ENCODE measurements at regions not wholly inside any gene's neighbourhood (a gene's known extent, or its start where the extent isn't known, plus 50 kb on each side); places are given as distances from the start of the nearest gene placed in this dataset.
A peak's percentile ranks its signal among the peaks of the same experiment; 100 is the strongest.

DNA sequence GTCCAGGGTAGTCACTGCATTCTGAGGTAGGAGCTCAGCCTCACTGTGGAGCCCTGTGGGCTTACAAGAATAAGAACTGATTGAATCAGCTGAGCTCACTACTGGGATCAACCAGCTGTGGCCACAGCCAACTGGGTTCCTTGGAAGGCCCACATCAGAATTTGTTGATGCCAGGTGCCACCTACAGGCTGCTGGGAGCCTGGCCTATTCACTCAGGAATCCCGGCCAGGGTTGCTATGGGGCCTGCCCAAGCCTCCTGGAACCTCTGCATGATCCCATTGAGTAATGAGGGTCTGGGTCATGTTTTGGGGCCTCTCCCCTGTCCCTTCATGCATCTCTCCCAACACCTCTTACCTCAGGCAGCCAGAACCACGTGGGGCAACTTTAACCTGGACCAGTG is 53.9 kb upstream of the KIAA1210 start:
- DNase-seq (ENCODE audit: low read depth in 2 of 2), result peak in 1 of 2 donors; percentile 2

DNA sequence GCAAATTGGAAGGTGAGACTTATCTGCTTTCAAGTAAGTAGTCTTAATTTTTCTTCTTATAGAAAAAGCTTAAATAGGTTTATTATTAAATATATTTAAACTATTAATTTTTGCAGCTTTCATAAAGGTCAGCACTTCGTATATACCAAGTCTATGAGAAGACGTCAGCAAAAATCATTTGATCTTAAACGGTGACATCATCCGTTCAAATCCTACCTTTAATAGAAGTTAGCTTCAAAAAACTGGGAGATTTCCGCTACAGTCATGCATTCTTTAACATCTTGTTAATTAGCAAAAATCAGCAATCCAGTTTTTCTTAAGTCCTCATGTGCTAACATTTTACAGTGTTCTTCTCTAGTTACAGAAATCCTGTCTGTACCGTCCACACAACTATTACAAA is 49.9 kb upstream of the PGRMC1 start:
- no peak for DNase-seq (ENCODE audit: low read depth in 2 of 2)

All from lung microvascular endothelial cell (primary cell).